K562 (cell line): ENCODE measurements at regions not wholly inside any gene's neighbourhood (a gene's known extent, or its start where the extent isn't known, plus 50 kb on each side); places are given as distances from the start of the nearest gene placed in this dataset.

Source experiments
- ATAC-seq: fragments of 200-7000 bp; cut with Tn5 transposase; 3 replicates; pipeline ENCODE4 v1.9.1; 2020; ENCODE audit warnings: moderate library complexity
- BruUV-seq: library from RNA; stranded (reverse); fragments of 400-500 nt; replicated peaks from 2 replicates; lab custom pipeline; 2021; lab: Mats Ljungman, UMichigan
- CTCF ChIA-PET: fragments of 300-600 bp; formaldehyde crosslinking; extraction: SDS; loops from one replicate; lab custom pipeline; 2021; ENCODE audit warnings: low intra/inter-chr PET ratio; lab: Yijun Ruan, JAX
- POLR2A ChIA-PET: fragments of 300-600, 350-650 bp; sonication (Branson Sonifier 250); formaldehyde crosslinking; extraction: SDS; loops from one replicate; lab custom pipeline; 2021; ENCODE audit warnings: antibody characterized with exemption, inconsistent platforms; lab: Yijun Ruan, JAX
- DNase-seq, 4 experiments: peaks; one replicate each; pipeline versions ENCODE4 v3.0.0 to v3.0.0-alpha.2; 2011 to 2018; ENCODE audit warnings: low spot score in 3 of 4, mixed read lengths in 3 of 4; ENCODE audit errors: extremely low read depth in 1 of 4
- FAIRE-seq: peaks from 2 replicates; lab custom pipeline; 2011; peaks lifted over from hg19 to GRCh38; lab: Jason Lieb, UNC
- H2AFZ ChIP-seq: 2 replicates; pipeline ENCODE4 v1.6.0; 2011; ENCODE audit warnings: low read depth, low read length, control low read depth, inconsistent platforms
- H3K27ac ChIP-seq: fragments of 200-600 bp; 3 replicates; pipeline ENCODE4 v1.8.0; 2011; ENCODE audit warnings: low read depth, mild to moderate bottlenecking, control low read depth, inconsistent platforms, low read length, moderate library complexity, mixed read lengths; ENCODE audit errors: extremely low read depth
- H3K27me3 ChIP-seq, 2 experiments: fragments of 300-600 bp in 1 of 2; 2 replicates in 1 of 2; 3 replicates in 1 of 2; pipeline versions ENCODE4 v1.6.0 to v1.8.0; 2011; ENCODE audit warnings: inconsistent platforms in 2 of 2, low read length in 2 of 2, mild to moderate bottlenecking in 1 of 2, mixed read lengths in 1 of 2, moderate library complexity in 1 of 2; ENCODE audit not compliant: control insufficient read depth in 2 of 2, insufficient read depth in 2 of 2
- H3K36me3 ChIP-seq: fragments of 300-600 bp; 3 replicates; pipeline ENCODE4 v1.8.0; 2011; ENCODE audit warnings: mild to moderate bottlenecking, low read length, inconsistent platforms; ENCODE audit not compliant: control insufficient read depth, insufficient read depth
- H3K4me1 ChIP-seq, 2 experiments: fragments of 200-600 bp in 1 of 2; replicated peaks in 1 of 2; 2 replicates in 1 of 2; 3 replicates in 1 of 2; pipeline versions ENCODE4 v1.5.1 to v1.8.0; 2011; ENCODE audit warnings: inconsistent platforms in 2 of 2, low read length in 2 of 2, mild to moderate bottlenecking in 1 of 2, mixed read lengths in 1 of 2, moderate library complexity in 1 of 2; ENCODE audit not compliant: control insufficient read depth in 2 of 2, insufficient read depth in 2 of 2
- H3K4me2 ChIP-seq: 2 replicates; pipeline ENCODE4 v1.6.1; 2011; ENCODE audit warnings: low read length, control low read depth, inconsistent platforms, mixed read lengths; ENCODE audit not compliant: insufficient read depth
- H3K4me3 ChIP-seq: fragments of 200-600 bp; sonication (generic), shearing (Covaris generic); 2 replicates; pipeline ENCODE4 v1.5.1; 2016; ENCODE audit warnings: control low read depth, inconsistent platforms
- H3K79me2 ChIP-seq: fragments of 200-600 bp; 3 replicates; pipeline ENCODE4 v1.8.0; 2011; ENCODE audit warnings: low read length, inconsistent platforms; ENCODE audit not compliant: control insufficient read depth, insufficient read depth
- H3K9ac ChIP-seq, 2 experiments: 2 replicates each; pipeline versions ENCODE4 v1.6.0 to v1.6.1; 2011; ENCODE audit warnings: low read depth in 2 of 2, low read length in 2 of 2, control low read depth in 1 of 2, inconsistent platforms in 1 of 2, mild to moderate bottlenecking in 1 of 2, mixed read lengths in 1 of 2; ENCODE audit not compliant: insufficient read depth in 1 of 2
- H3K9me1 ChIP-seq: one replicate; pipeline ENCODE4 v1.6.0; 2011; ENCODE audit warnings: inconsistent platforms, mild to moderate bottlenecking, low read length, moderate library complexity; ENCODE audit not compliant: control insufficient read depth, insufficient read depth
- H3K9me3 ChIP-seq: replicated peaks from 2 replicates; pipeline ENCODE4 v1.5.1; 2011; ENCODE audit warnings: low read depth, low read length, inconsistent platforms; ENCODE audit not compliant: control insufficient read depth, insufficient read depth
- H4K20me1 ChIP-seq: replicated peaks from 2 replicates; pipeline ENCODE4 v1.6.1; 2011; ENCODE audit warnings: low read length, inconsistent platforms, mixed read lengths; ENCODE audit not compliant: control insufficient read depth, insufficient read depth
- BACH1 ChIP-seq: fragments of 200-800 bp; sonication (Bioruptor generic); IDR thresholded peaks from 2 replicates; pipeline ENCODE4 v1.6.1; 2016; ENCODE audit warnings: missing genetic modification characterization, missing compliant biosample characterization
- CEBPB ChIP-seq: fragments of 450-650 bp; IDR thresholded peaks from 2 replicates; pipeline ENCODE4 v1.6.1; 2016; ENCODE audit warnings: missing genetic modification characterization, missing compliant biosample characterization
- HNRNPLL ChIP-seq: fragments of 200-400 bp; formaldehyde crosslinking; IDR thresholded peaks from 2 replicates; pipeline ENCODE4 v1.6.1; 2017; ENCODE audit warnings: low read length, low read depth, mild to moderate bottlenecking; ENCODE audit not compliant: poor library complexity, severe bottlenecking
- NELFE ChIP-seq: IDR thresholded peaks from 2 replicates; pipeline ENCODE4 v1.6.1; 2011; ENCODE audit warnings: mild to moderate bottlenecking; ENCODE audit not compliant: insufficient read depth, insufficient read length
- NRF1 ChIP-seq, 2 experiments: fragments of 450-650 bp; IDR thresholded peaks in 1 of 2; conservative IDR thresholded peaks in 1 of 2; 2 replicates each; pipeline ENCODE4 v1.6.1; 2014; ENCODE audit warnings: mild to moderate bottlenecking in 2 of 2
- RNF2 ChIP-seq: sonication (generic); IDR thresholded peaks from 2 replicates; pipeline ENCODE4 v1.6.1; 2016
- TCF15 ChIP-seq: fragments of 250-450 bp; sonication (Bioruptor Pico); IDR thresholded peaks from 2 replicates; pipeline ENCODE4 v1.8.0; 2022; ENCODE audit warnings: moderate library complexity, mild to moderate bottlenecking, inconsistent platforms
- TCF7L2 ChIP-seq: fragments of 150-350 bp; IDR thresholded peaks from 2 replicates; pipeline ENCODE4 v1.6.1; 2016; ENCODE audit warnings: low read depth, mild to moderate bottlenecking, low read length, moderate library complexity
- U2AF2 ChIP-seq: fragments of 200-400 bp; formaldehyde crosslinking; optimal IDR thresholded peaks from 2 replicates; pipeline ENCODE3; 2017; ENCODE audit warnings: low read depth, mild to moderate bottlenecking, low read length
- ZNF175 ChIP-seq: fragments of 200-800 bp; sonication (Bioruptor generic); IDR thresholded peaks from 2 replicates; pipeline ENCODE4 v1.6.1; 2016; ENCODE audit warnings: low read depth, mild to moderate bottlenecking, missing genetic modification characterization, missing compliant biosample characterization
- ZNF24 ChIP-seq: fragments of 450-650 bp; IDR thresholded peaks from 2 replicates; pipeline ENCODE4 v1.6.1; 2016
- ZNF668 ChIP-seq: fragments of 250-450 bp; sonication (Bioruptor Pico); IDR thresholded peaks from 2 replicates; pipeline ENCODE4 v1.8.0; 2022; ENCODE audit warnings: mild to moderate bottlenecking, inconsistent platforms
- ZNF696 ChIP-seq: fragments of 250-450 bp; sonication (Bioruptor Pico); conservative IDR thresholded peaks from 2 replicates; pipeline ENCODE4 v1.4.0; 2020; ENCODE audit warnings: mild to moderate bottlenecking, moderate library complexity
- ZNF699 ChIP-seq: fragments of 250-450 bp; sonication (Bioruptor Pico); IDR thresholded peaks from 2 replicates; pipeline ENCODE4 v1.8.0; 2021; ENCODE audit warnings: mild to moderate bottlenecking, moderate library complexity; ENCODE audit not compliant: insufficient replicate concordance
- WGBS: fragments of 100-300 bp; shearing (Covaris generic); methylation state at CpG from one replicate; pipeline ENCODE4 v1.1.6; 2016; ENCODE audit warnings: low coverage, mixed read lengths; ENCODE audit not compliant: insufficient coverage; ENCODE audit errors: missing lambda C conversion rate; 5-methylcytosine and 5-hydroxymethylcytosine counted together
- in situ Hi-C: fragments of 300-500 bp; cut with MboI; formaldehyde crosslinking; loops from 4 replicates; pipeline ENCODE4 v1.15.0; 2018; ENCODE audit warnings: inconsistent platforms, mixed read lengths
- intact Hi-C: fragments of 100-400 bp; cut with micrococcal nuclease; formaldehyde crosslinking; loops from 2 replicates; pipeline ENCODE4 v1.14.2; 2022
- TF ChIP-seq, protein P1 (sequence below): fragments of 250-450 bp; sonication (Bioruptor Pico); IDR thresholded peaks from 2 replicates; pipeline ENCODE4 v1.4.0; 2020; ENCODE audit warnings: mild to moderate bottlenecking, moderate library complexity
- TF ChIP-seq, protein P2 (sequence below): fragments of 450-650 bp; IDR thresholded peaks from 2 replicates; pipeline ENCODE4 v1.6.1; 2017; ENCODE audit warnings: antibody characterized with exemption, mild to moderate bottlenecking

DNA sequence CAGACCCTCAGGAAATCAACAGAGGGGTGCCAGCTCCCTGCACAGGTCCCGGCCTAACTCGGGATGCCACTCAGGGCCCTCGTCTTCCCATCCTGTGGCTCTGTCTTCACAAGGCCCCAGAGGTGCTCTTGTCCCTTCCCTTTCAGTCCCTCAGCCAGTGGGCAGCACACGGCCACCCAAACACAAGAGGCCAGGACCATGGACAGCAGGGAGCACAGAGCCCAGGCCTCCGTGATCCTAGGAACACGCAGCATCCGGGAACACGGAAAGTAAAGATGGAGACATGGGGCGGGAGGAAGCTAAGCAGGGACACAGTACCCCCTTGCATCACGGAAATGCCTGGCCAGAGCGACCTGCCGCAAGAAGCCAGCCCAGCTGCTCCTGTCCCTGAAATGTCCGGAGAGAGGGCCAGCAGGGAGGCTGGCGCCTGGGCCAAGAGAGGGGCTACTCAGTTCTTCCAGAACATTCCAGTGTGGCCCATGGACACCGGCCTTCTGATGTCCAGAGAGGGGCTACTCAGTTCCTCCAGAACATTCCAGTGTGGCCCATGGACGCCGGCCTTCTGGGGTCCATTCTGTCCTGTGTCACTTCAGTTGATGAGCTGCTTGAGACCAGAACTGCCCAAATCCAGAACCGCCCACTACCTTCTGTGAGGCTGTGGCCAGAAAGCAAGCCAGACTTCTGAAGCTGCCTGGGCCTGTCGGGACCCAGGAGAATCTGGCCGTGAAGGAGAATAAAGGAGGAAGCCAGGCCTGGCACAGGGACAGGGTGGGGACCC, 274.0 kb downstream of the BRD1 start (continued):
- TF ChIP-seq NELFE (no peak), ZNF175 (no peak), ZNF696 (no peak)
- TF ChIP-seq, protein P1, sequence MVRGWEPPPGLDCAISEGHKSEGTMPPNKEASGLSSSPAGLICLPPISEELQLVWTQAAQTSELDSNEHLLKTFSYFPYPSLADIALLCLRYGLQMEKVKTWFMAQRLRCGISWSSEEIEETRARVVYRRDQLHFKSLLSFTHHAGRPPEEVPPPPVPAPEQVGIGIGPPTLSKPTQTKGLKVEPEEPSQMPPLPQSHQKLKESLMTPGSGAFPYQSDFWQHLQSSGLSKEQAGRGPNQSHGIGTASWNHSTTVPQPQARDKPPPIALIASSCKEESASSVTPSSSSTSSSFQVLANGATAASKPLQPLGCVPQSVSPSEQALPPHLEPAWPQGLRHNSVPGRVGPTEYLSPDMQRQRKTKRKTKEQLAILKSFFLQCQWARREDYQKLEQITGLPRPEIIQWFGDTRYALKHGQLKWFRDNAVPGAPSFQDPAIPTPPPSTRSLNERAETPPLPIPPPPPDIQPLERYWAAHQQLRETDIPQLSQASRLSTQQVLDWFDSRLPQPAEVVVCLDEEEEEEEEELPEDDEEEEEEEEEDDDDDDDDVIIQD, result no peak

DNA sequence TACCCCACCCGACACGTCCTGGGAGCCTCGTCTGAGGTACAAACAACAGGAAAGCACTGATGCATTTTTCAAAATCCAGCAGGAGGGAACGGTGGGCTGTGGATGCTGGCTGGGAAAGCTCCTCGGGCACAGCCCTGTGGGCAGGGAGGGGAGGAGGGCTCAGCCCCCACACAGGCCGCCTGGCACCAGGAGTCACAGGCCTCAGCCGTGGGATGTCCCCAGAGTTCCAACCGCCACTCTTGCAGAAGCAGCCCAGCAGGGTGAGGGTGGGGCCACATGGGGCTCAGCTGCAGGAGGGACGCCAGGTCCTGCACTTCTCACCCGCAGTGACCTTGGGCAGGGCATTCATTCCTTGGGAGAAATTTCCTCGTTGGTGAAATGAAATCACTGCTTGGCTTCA, 274.6 kb downstream of the BRD1 start:
- in situ Hi-C loops (no loop called here), intact Hi-C loops (no loop called here)
- FAIRE-seq (no peak), DNase-seq (no peak), ATAC-seq (no peak)
- H3K9me1 ChIP-seq, result no peaks in the 10 kb centered on the region
- no peak overlapping the region for H3K4me2 ChIP-seq
- H3K4me3 ChIP-seq, result no peak overlapping the region
- ChIA-PET CTCF (no interaction called here), POLR2A (interaction anchor here (0.5 to 0.6 kb wide), 2 partner anchors 47 to 917 kb away, joined by 3 read pairs; no protein-coding TSS in a partner anchor)
- H4K20me1 ChIP-seq, result peaks cover 9% of the 10 kb centered on the region
- no peak overlapping the region for H2AFZ ChIP-seq
- H3K27ac ChIP-seq, result no peak overlapping the region
- peaks cover 0 to 3% of the 10 kb centered on the region in 2 experiments; a peak in 2 of 5 replicates for H3K4me1 ChIP-seq
- WGBS, result 90% methylated on average over 7 of the region's 11 CpGs
- peaks cover 3% of the 10 kb centered on the region; the same call in 1 of the 3 replicates for H3K36me3 ChIP-seq
- no peaks in the 10 kb centered on the region for H3K9me3 ChIP-seq
- no peak overlapping the region for H3K9ac ChIP-seq
- no TSS peak for BruUV-seq
- no peaks in the 10 kb centered on the region for H3K27me3 ChIP-seq
- H3K79me2 ChIP-seq, result peaks cover 19% of the 10 kb centered on the region; the same call in 2 of the 3 replicates
- TF ChIP-seq, protein P2, sequence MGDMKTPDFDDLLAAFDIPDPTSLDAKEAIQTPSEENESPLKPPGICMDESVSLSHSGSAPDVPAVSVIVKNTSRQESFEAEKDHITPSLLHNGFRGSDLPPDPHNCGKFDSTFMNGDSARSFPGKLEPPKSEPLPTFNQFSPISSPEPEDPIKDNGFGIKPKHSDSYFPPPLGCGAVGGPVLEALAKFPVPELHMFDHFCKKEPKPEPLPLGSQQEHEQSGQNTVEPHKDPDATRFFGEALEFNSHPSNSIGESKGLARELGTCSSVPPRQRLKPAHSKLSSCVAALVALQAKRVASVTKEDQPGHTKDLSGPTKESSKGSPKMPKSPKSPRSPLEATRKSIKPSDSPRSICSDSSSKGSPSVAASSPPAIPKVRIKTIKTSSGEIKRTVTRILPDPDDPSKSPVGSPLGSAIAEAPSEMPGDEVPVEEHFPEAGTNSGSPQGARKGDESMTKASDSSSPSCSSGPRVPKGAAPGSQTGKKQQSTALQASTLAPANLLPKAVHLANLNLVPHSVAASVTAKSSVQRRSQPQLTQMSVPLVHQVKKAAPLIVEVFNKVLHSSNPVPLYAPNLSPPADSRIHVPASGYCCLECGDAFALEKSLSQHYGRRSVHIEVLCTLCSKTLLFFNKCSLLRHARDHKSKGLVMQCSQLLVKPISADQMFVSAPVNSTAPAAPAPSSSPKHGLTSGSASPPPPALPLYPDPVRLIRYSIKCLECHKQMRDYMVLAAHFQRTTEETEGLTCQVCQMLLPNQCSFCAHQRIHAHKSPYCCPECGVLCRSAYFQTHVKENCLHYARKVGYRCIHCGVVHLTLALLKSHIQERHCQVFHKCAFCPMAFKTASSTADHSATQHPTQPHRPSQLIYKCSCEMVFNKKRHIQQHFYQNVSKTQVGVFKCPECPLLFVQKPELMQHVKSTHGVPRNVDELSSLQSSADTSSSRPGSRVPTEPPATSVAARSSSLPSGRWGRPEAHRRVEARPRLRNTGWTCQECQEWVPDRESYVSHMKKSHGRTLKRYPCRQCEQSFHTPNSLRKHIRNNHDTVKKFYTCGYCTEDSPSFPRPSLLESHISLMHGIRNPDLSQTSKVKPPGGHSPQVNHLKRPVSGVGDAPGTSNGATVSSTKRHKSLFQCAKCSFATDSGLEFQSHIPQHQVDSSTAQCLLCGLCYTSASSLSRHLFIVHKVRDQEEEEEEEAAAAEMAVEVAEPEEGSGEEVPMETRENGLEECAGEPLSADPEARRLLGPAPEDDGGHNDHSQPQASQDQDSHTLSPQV, result no peak
- no peak for TF ChIP-seq ZNF668
- TF ChIP-seq RNF2, result no peak
- TF ChIP-seq U2AF2, result no peak
- no peak for TF ChIP-seq TCF15 (CRISPR knock-in tag)
- TF ChIP-seq ZNF699 (CRISPR knock-in tag), result no peak
- no peak for TF ChIP-seq CEBPB (tag)
- no peak for TF ChIP-seq BACH1
- no peak for TF ChIP-seq HNRNPLL
- no peak for TF ChIP-seq NRF1 (conservative IDR thresholded peaks at IDR 0.05 in 1 of 2, IDR thresholded peaks at IDR 0.05 in 1 of 2)
- no peak for TF ChIP-seq ZNF24
- TF ChIP-seq TCF7L2, result no peak
